GM18868 (cell line): ENCODE measurements at regions not wholly inside any gene's neighbourhood (a gene's known extent, or its start where the extent isn't known, plus 50 kb on each side); places are given as distances from the start of the nearest gene placed in this dataset.

ENCODE experiments used
- ATAC-seq: cut with Tn5 transposase; IDR thresholded peaks from one replicate; pipeline ENCODE4 v1.9.1; 2021; ENCODE audit warnings: mild to moderate bottlenecking, moderate library complexity; ENCODE audit not compliant: unreplicated experiment

DNA sequence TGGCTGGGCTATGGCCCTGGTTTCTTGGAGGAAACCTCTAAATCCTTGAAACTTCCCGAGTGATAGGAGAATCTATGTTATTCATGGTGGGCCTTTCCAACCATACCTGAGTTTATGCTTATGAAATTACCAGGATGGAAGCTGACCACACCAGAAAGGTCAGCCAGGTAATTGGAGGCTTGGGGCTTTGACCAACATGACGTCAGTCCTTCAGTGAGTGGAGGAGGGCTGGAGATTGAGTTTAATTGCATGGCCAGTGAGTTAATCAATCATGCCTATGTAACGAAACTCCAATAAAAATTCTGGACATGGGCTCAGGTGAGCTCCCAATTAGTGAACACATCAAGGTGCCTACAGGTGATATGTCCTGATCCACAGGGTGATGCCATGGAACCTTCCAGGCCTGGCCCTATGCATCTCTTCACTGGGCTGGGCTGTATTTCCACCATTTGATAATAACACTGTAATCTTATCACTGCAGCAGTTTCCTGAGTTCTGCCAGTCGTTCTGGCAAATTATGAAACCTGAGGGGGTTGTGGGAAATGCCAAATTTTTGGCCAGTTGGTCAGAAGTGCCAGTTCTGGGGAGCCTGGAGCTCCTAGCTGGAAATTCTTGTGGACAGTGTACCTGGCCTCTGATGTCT, 106.5 kb downstream of the CDH26 start:
- ATAC-seq = no peak

GRCh38 chr20:60065741-60066437, 107.7 kb downstream of the CDH26 start:
- ATAC-seq = no peak

DNA sequence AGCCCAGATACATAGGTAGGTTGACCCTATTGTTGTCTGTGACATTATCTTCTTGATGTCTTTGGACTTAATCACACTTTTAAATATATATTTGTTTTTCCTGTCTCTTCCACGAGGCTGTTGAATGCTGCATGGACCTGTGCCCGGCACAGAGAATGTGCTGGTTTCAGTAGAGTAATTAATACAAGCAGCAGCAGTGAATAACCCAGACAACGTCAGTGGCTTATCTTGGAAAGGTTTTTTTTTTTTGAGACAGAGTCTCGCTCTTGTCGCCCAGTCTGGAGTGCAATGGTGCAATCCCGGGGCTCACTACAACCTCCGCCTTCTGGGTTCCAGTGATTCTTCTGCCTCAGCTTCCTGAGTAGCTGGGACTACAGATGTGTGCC, 108.2 kb downstream of the CDH26 start:
- no peak for ATAC-seq

GRCh38 chr20:60068509-60068908, 110.3 kb downstream of the CDH26 start:
- no peak for ATAC-seq

DNA sequence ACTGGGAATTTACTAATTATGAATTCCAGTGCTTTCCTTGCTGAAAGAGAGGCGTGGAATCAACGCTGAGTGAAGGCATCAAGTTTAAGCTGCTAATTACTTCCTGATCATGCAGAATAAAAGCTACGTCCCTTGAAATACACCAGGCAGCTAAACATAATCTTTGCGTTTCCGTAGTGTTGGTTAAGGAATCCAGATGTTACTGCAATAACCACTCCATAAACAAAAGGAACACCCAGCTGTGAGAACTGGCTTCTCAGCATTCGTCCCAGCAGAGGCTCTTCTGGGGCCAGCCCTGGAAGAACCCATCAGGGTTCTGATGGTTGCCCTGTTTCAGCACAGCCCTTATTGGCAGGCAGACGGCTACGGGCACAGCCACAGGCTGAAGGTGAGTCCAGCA, 111.4 kb downstream of the CDH26 start:
- no peak for ATAC-seq

DNA sequence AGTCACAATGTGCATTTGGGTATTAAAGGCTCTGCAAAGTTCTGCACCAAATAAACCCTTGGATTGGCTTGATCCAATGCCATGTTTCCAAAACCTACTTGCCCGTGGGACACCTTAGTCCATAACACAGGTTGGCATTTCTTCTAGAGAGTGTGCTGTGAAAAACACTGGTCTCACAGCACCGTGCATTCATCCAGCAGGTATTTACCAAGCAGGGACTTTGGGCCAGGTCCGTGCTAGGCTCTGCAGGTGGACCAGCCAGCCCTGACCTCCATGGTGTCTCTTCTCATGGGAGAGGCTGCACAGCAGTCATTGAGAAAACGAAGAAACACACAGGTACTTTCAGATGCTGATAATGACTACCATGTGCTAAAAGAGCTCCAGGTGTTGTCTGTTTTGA, 112.6 kb downstream of the CDH26 start:
- ATAC-seq = no peak

DNA sequence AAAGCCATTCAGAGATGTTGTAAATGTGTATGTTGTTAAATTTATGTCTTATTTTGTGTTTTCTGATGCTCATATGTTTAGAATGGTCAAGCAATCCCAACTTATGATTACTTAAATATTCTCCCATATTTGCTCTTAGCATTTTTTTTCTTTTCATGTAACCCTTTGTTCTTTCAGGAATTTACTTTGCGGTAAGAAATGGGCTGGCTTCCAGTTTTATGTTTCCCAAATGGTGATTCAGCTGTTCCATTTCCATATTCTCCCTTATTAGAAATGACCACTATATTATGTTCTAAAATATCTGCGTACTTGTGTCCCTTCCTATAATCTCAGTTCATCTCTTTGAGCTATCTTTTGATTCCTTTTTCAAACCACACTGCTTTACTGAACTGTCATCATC, 113.7 kb downstream of the CDH26 start:
- ATAC-seq = no peak

DNA sequence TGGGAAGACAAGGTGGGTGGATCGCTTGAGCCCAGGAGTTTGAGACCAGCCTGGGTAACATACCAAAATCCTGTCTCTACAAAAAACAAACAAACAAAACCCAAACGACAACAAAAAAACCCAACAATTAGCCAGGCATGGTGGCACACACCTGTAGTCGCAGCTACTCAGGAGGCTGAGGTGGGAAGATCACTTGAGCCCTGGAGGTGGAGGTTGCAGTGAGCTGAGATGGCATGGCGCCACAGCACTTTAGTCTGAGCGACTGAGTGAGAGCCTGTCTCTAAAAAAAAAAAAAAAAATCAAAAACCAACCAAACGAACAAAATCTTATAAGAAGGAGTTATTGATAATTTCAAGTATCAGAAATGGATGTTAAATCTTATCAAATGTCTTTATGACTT, 114.9 kb downstream of the CDH26 start:
- ATAC-seq = no peak

DNA sequence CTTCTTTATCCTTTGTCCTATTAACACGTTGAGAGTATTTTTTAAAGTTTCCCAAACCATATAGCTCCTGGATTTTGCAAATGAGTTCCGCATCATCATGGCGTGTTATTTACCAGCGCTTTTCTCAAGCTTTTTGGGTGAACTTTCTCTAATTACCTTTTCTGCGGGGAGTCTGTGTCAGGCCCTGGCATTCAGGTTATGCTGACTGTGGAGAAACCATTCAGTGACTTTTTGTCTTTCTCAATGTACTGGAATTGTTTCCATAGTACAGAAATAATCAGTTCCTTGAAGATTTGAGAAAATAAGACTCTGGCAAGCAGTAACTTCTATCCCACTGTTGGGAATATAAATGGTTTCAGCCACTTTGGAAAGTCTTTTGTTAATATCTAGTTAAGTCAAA, 115.3 kb downstream of the CDH26 start:
- no peak for ATAC-seq

DNA sequence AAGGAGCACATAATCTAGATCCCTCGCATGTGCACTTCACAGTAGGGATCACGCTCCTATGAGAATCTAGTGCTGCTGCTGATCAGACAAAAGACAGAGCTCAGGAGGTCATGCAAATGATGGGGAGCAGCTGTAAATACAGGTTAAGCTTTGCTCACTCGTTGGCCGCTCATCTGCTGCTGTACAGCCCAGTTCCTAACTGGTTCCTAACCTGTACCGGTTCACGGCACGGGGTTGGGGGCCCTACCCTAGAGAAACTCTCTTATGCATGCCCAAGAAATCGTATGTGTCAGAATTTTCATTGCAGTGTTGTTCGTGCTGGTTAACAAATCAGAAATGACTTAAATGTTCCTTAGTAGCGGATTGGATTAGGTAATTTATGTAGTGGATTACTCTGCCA, 116.1 kb downstream of the CDH26 start:
- no peak for ATAC-seq

- no peak for ATAC-seq
These were observed 120.4 kb downstream of the CDH26 start for GRCh38 chr20:60078351-60079250.

DNA sequence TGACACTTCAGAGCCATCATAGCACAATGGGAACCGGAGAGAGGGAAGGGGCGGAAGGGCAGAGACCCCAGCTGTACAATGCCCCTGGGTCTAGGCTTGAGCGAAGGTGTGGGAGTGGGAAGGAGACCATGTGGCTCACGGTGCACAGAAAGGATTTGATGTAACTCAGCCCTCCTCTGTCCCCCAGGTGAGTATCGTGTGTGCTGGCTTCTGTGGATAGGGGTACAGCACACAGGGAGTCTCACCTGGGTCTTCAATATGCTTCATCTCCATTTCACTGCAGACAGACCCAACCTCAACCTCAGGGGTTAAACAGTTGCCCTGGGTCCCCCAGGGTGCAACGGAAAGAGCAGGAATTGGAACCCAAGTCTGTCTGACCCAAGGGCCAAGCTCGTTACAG, 122.2 kb downstream of the CDH26 start:
- ATAC-seq = no peak

GRCh38 chr20:60085551-60086132, 127.4 kb downstream of the CDH26 start:
- no peak for ATAC-seq

- no peak for ATAC-seq
These were observed 128.8 kb downstream of the CDH26 start for GRCh38 chr20:60086821-60087562.

- ATAC-seq = no peak
These were observed 129.4 kb downstream of the CDH26 start for GRCh38 chr20:60087563-60088105.

GRCh38 chr20:60088236-60088635, 130.0 kb downstream of the CDH26 start:
- no peak for ATAC-seq

- ATAC-seq = no peak
These were observed 132.4 kb downstream of the CDH26 start for GRCh38 chr20:60090631-60091030.

DNA sequence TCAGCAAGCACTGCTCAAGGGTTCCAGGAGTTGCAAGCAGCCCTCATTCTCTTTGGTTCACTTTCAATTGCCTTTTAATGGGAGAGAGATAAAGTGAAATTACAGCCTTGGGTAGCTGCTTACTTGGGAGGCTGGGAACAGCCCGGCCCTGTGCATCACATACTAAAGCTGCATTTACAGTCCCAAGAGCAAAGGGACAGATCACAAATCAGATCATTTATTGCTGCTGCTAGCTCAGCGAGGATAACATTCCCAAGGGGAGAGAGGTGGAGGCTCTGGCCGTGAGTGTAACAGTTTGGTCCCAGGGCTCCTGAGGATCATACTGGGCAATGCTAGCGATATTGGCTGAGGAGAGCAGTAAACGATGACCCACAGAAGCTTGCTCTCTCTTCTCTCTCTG, 133.1 kb downstream of the CDH26 start:
- no peak for ATAC-seq

DNA sequence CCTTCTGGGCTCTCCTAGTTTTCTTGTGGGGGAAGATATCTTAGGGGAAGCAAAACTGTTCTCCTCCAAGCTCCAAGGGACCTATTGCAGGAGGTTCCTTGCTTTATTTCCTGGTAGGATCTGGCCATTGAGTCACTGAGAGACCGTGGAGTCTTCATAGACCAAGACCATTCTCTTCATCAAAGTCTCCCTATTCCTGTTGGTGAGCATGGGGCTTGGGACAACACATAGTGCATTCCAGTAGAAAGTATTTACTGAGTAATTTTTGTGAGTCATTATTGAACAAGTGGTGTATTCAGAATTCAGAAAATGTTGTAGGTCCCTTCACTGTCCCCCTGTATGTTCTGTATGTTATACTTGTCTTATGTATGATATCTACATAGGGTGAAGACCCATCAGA, 133.6 kb downstream of the CDH26 start:
- no peak for ATAC-seq

DNA sequence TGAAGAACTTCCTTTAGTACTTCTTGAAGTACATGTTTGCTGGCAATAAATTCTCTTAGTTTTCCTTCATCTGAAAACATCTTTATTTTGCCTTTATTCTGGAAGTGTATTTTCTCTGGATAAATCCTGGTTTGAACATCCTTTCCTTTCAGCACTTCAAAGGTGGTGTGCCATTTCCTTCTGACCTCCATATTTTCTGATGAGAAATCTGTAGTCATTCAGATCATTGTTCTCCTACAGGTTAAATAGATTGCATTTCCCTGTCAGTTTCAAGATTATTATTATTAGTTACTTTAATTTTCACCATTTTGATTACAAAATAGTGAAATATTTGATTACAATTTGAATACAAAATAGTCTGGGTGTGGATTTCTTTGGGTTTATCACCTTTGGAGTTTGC, 134.5 kb downstream of the CDH26 start:
- ATAC-seq = no peak

GRCh38 chr20:60095456-60095855, 137.2 kb downstream of the CDH26 start:
- no peak for ATAC-seq
